ENCODE measurements at regions not wholly inside any gene's neighbourhood (a gene's known extent, or its start where the extent isn't known, plus 50 kb on each side); places are given as distances from the start of the nearest gene placed in this dataset.

DNA sequence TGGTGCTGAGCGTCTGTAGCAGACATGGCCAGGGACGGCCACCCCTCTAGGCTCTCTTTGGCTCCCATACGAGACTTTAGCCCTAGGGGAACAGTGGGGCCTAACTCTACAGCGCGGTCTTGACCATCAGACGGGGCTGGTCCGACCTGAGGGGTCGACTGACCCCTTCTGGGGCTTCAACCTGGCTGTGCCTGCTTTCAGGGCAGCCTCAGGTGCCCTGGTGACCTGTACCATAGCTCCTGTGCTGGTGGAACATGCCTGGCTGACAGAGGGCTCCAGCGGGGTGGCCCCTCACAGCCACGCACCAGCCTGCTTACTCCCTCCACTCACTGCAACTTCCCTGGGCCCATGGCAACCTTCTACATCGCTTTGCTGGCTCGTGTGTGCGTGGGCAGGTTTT lies 423.4 kb upstream of the SEMA6A start:
- TF ChIP-seq, protein P1, sequence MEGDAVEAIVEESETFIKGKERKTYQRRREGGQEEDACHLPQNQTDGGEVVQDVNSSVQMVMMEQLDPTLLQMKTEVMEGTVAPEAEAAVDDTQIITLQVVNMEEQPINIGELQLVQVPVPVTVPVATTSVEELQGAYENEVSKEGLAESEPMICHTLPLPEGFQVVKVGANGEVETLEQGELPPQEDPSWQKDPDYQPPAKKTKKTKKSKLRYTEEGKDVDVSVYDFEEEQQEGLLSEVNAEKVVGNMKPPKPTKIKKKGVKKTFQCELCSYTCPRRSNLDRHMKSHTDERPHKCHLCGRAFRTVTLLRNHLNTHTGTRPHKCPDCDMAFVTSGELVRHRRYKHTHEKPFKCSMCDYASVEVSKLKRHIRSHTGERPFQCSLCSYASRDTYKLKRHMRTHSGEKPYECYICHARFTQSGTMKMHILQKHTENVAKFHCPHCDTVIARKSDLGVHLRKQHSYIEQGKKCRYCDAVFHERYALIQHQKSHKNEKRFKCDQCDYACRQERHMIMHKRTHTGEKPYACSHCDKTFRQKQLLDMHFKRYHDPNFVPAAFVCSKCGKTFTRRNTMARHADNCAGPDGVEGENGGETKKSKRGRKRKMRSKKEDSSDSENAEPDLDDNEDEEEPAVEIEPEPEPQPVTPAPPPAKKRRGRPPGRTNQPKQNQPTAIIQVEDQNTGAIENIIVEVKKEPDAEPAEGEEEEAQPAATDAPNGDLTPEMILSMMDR (IDR thresholded peaks at IDR 0.05) = no peak
- no peak for TF ChIP-seq POLR2A (IDR thresholded peaks at IDR 0.05)
